Hepatocyte (in vitro differentiated cells): ENCODE measurements at regions not wholly inside any gene's neighbourhood (a gene's known extent, or its start where the extent isn't known, plus 50 kb on each side); places are given as distances from the start of the nearest gene placed in this dataset.

ENCODE experiments used
- DNase-seq: peaks from one replicate; pipeline ENCODE4 v3.0.0-alpha.2; 2016; ENCODE audit warnings: low spot score
- H2AFZ ChIP-seq: fragments of 200-600 bp; sonication (generic); 2 replicates; pipeline ENCODE4 v1.6.0; 2016; ENCODE audit warnings: antibody characterized with exemption, mild to moderate bottlenecking
- H3K27ac ChIP-seq: fragments of 200-600 bp; sonication (generic); 2 replicates; pipeline ENCODE4 v1.5.1; 2016; ENCODE audit warnings: mild to moderate bottlenecking
- H3K27me3 ChIP-seq: fragments of 200-600 bp; sonication (generic); 2 replicates; pipeline ENCODE4 v1.6.1; 2016
- H3K36me3 ChIP-seq: fragments of 200-600 bp; sonication (generic); replicated peaks from 2 replicates; pipeline ENCODE4 v1.5.1; 2016; ENCODE audit warnings: low read depth; ENCODE audit not compliant: insufficient read depth
- H3K4me1 ChIP-seq: fragments of 200-600 bp; sonication (generic); 2 replicates; pipeline ENCODE4 v1.5.1; 2016; ENCODE audit warnings: mild to moderate bottlenecking, moderate library complexity; ENCODE audit not compliant: insufficient read depth
- H3K4me2 ChIP-seq: fragments of 200-600 bp; sonication (generic); 2 replicates; pipeline ENCODE4 v1.6.0; 2016
- H3K4me3 ChIP-seq: fragments of 200-600 bp; sonication (generic); 2 replicates; pipeline ENCODE4 v1.5.1; 2016; ENCODE audit warnings: mild to moderate bottlenecking
- H3K79me2 ChIP-seq: fragments of 200-600 bp; sonication (generic); 2 replicates; pipeline ENCODE4 v1.6.0; 2017; ENCODE audit warnings: mild to moderate bottlenecking
- H3K9me2 ChIP-seq: fragments of 200-600 bp; sonication (generic); replicated peaks from 2 replicates; pipeline ENCODE4 v1.6.0; 2017; ENCODE audit warnings: mild to moderate bottlenecking; ENCODE audit not compliant: insufficient read depth
- H3K9me3 ChIP-seq: fragments of 200-600 bp; sonication (generic); 2 replicates; pipeline ENCODE4 v1.5.1; 2016; ENCODE audit warnings: low read depth, mild to moderate bottlenecking
- H4K20me1 ChIP-seq: fragments of 200-600 bp; sonication (generic); 2 replicates; pipeline ENCODE4 v1.6.0; 2016; ENCODE audit warnings: mild to moderate bottlenecking; ENCODE audit not compliant: insufficient read depth, poor library complexity, severe bottlenecking
- CTCF ChIP-seq: fragments of 200-600 bp; sonication (generic); IDR thresholded peaks from 2 replicates; pipeline ENCODE4 v1.5.1; 2016; ENCODE audit warnings: antibody characterized with exemption, mild to moderate bottlenecking; ENCODE audit not compliant: poor library complexity
- EZH2 ChIP-seq: fragments of 200-600 bp; sonication (generic); IDR thresholded peaks from 2 replicates; pipeline ENCODE4 v1.6.1; 2016; ENCODE audit warnings: antibody characterized with exemption, mild to moderate bottlenecking, borderline replicate concordance
- EZH2phosphoT487 ChIP-seq: fragments of 200-600 bp; sonication (generic); IDR thresholded peaks from one replicate; pipeline ENCODE4 v1.6.1; 2018; ENCODE audit warnings: antibody characterized with exemption, mild to moderate bottlenecking, low read depth, moderate library complexity; ENCODE audit not compliant: unreplicated experiment, severe bottlenecking
- WGBS: methylation state at CpG from one replicate; pipeline ENCODE4 v1.1.6; 2016; ENCODE audit warnings: low lambda C conversion rate; ENCODE audit errors: missing lambda C conversion rate; 5-methylcytosine and 5-hydroxymethylcytosine counted together

- H3K9me2 ChIP-seq: no peaks in the 10 kb centered on the region
- TF ChIP-seq CTCF: no peak
- TF ChIP-seq EZH2: no peak
- H3K27me3 ChIP-seq: no peaks in the 10 kb centered on the region
- H3K4me1 ChIP-seq: no peaks in the 10 kb centered on the region
- no peak overlapping the region for H3K4me3 ChIP-seq
- no peaks in the 10 kb centered on the region for H3K36me3 ChIP-seq
- 84% methylated on average over 2 of the region's 2 CpGs for WGBS
- no peak overlapping the region for H2AFZ ChIP-seq
- no peaks in the 10 kb centered on the region for H3K9me3 ChIP-seq
- DNase-seq: no peak
- H3K79me2 ChIP-seq: no peaks in the 10 kb centered on the region
- no peak overlapping the region for H3K27ac ChIP-seq
- no peak overlapping the region for H3K4me2 ChIP-seq
- no peaks in the 10 kb centered on the region for H4K20me1 ChIP-seq
Measured at GRCh38 chr3:88632226-88632625, 475.2 kb upstream of the EPHA3 start.

GRCh38 chr3:88640581-88640980 is 466.8 kb upstream of the EPHA3 start:
- Histone ChIP-seq H3K36me3 (no peaks in the 10 kb centered on the region), H3K79me2 (no peaks in the 10 kb centered on the region), H3K4me3 (no peak overlapping the region), H2AFZ (no peak overlapping the region), H3K27me3 (no peaks in the 10 kb centered on the region), H3K9me3 (no peaks in the 10 kb centered on the region), H3K27ac (no peak overlapping the region), H3K4me2 (no peak overlapping the region), H4K20me1 (no peaks in the 10 kb centered on the region), H3K4me1 (no peaks in the 10 kb centered on the region), H3K9me2 (no peaks in the 10 kb centered on the region)
- DNase-seq: no peak
- TF ChIP-seq CTCF (no peak), EZH2 (no peak), EZH2phosphoT487 (no peak)
- 72% methylated on average over 1 of the region's 1 CpG for WGBS

- TF ChIP-seq CTCF (no peak), EZH2phosphoT487 (no peak), EZH2 (no peak)
- H3K4me2 ChIP-seq: no peak overlapping the region
- no peaks in the 10 kb centered on the region for H3K9me2 ChIP-seq
- WGBS: 85% methylated on average over 2 of the region's 2 CpGs
- no peaks in the 10 kb centered on the region for H3K9me3 ChIP-seq
- no peak overlapping the region for H3K27ac ChIP-seq
- no peaks in the 10 kb centered on the region for H4K20me1 ChIP-seq
- H3K4me3 ChIP-seq: no peak overlapping the region
- no peaks in the 10 kb centered on the region for H3K4me1 ChIP-seq
- H3K79me2 ChIP-seq: no peaks in the 10 kb centered on the region
- H2AFZ ChIP-seq: no peak overlapping the region
- DNase-seq: peak; percentile 4
- no peaks in the 10 kb centered on the region for H3K36me3 ChIP-seq
- no peaks in the 10 kb centered on the region for H3K27me3 ChIP-seq
Measured at GRCh38 chr3:88641033-88641604, 466.3 kb upstream of the EPHA3 start.

- Histone ChIP-seq H3K4me3 (no peak overlapping the region), H2AFZ (no peak overlapping the region), H3K9me3 (no peaks in the 10 kb centered on the region), H3K4me2 (no peak overlapping the region), H3K4me1 (no peaks in the 10 kb centered on the region), H3K27ac (no peak overlapping the region), H3K27me3 (no peaks in the 10 kb centered on the region), H3K9me2 (no peaks in the 10 kb centered on the region), H4K20me1 (no peaks in the 10 kb centered on the region), H3K36me3 (no peaks in the 10 kb centered on the region), H3K79me2 (no peaks in the 10 kb centered on the region)
- no peak for DNase-seq
- 94% methylated on average over 4 of the region's 4 CpGs for WGBS
- TF ChIP-seq CTCF: no peak
- TF ChIP-seq EZH2phosphoT487: no peak
- TF ChIP-seq EZH2: no peak
Measured at GRCh38 chr3:88657459-88657858, 450.0 kb upstream of the EPHA3 start.
